ENCODE measurements at regions not wholly inside any gene's neighbourhood (a gene's known extent, or its start where the extent isn't known, plus 50 kb on each side); places are given as distances from the start of the nearest gene placed in this dataset.

- no peaks in the 10 kb centered on the region for H3K27me3 ChIP-seq (replicated peaks)
- in situ Hi-C loops (cut with HindIII; ENCODE audit: low pct_ligation_motif_present, low sequenced_read_pairs): no loop called here
- no peaks in the 10 kb centered on the region for H3K36me3 ChIP-seq (replicated peaks)
- no peak for TF ChIP-seq CTCF (IDR thresholded peaks at IDR 0.05; ENCODE audit: low read depth, low read length, missing control alignments)
- no peak overlapping the region for H3K4me3 ChIP-seq (ENCODE audit: low read depth, low read length)
- DNase-seq: no peak
- H3K27ac ChIP-seq: no peak overlapping the region
These were observed 286.3 kb downstream of the RAP2B start for GRCh38 chr3:153448151-153448829.

GRCh38 chr3:153456833-153457545 is 295.0 kb downstream of the RAP2B start:
- H3K27me3 ChIP-seq (replicated peaks): no peaks in the 10 kb centered on the region
- in situ Hi-C loops (cut with HindIII; ENCODE audit: low pct_ligation_motif_present, low sequenced_read_pairs): no loop called here
- no peaks in the 10 kb centered on the region for H3K36me3 ChIP-seq (replicated peaks)
- DNase-seq: no peak
- no peak overlapping the region for H3K4me3 ChIP-seq (ENCODE audit: low read depth, low read length)
- no peak for TF ChIP-seq CTCF (IDR thresholded peaks at IDR 0.05; ENCODE audit: low read depth, low read length, missing control alignments)
- no peak overlapping the region for H3K27ac ChIP-seq

- TF ChIP-seq CTCF (IDR thresholded peaks at IDR 0.05; ENCODE audit: low read depth, low read length, missing control alignments): no peak
- Histone ChIP-seq H3K27me3 (replicated peaks) (no peaks in the 10 kb centered on the region), H3K4me3 (ENCODE audit: low read depth, low read length) (no peak overlapping the region), H3K36me3 (replicated peaks) (no peaks in the 10 kb centered on the region), H3K27ac (no peak overlapping the region)
- no peak for DNase-seq
- in situ Hi-C loops (cut with HindIII; ENCODE audit: low pct_ligation_motif_present, low sequenced_read_pairs): no loop called here
These were observed 296.9 kb downstream of the RAP2B start for GRCh38 chr3:153458881-153459280.

GRCh38 chr3:153462545-153462944 is 300.5 kb downstream of the RAP2B start:
- Histone ChIP-seq H3K27ac (no peak overlapping the region), H3K36me3 (replicated peaks) (no peaks in the 10 kb centered on the region), H3K27me3 (replicated peaks) (no peaks in the 10 kb centered on the region), H3K4me3 (ENCODE audit: low read depth, low read length) (no peak overlapping the region)
- no peak for TF ChIP-seq CTCF (IDR thresholded peaks at IDR 0.05; ENCODE audit: low read depth, low read length, missing control alignments)
- DNase-seq: no peak
- in situ Hi-C loops (cut with HindIII; ENCODE audit: low pct_ligation_motif_present, low sequenced_read_pairs): no loop called here

- DNase-seq: no peak
- no peak for TF ChIP-seq CTCF (IDR thresholded peaks at IDR 0.05; ENCODE audit: low read depth, low read length, missing control alignments)
- no peak overlapping the region for H3K4me3 ChIP-seq (ENCODE audit: low read depth, low read length)
- no peaks in the 10 kb centered on the region for H3K27me3 ChIP-seq (replicated peaks)
- no peak overlapping the region for H3K27ac ChIP-seq
- in situ Hi-C loops (cut with HindIII; ENCODE audit: low pct_ligation_motif_present, low sequenced_read_pairs): no loop called here
- H3K36me3 ChIP-seq (replicated peaks): no peaks in the 10 kb centered on the region
These were observed 301.9 kb downstream of the RAP2B start for GRCh38 chr3:153463895-153464294.
